DOHH2 (cell line): ENCODE measurements at regions not wholly inside any gene's neighbourhood (a gene's known extent, or its start where the extent isn't known, plus 50 kb on each side); places are given as distances from the start of the nearest gene placed in this dataset.

Source experiments
- H3F3A ChIP-seq: fragments of 200-600 bp; sonication (generic), shearing (Covaris generic); 2 replicates; pipeline ENCODE4 v1.6.0; 2016; ENCODE audit warnings: antibody characterized with exemption, mild to moderate bottlenecking; ENCODE audit not compliant: control insufficient read depth, insufficient read depth
- H3K27ac ChIP-seq: fragments of 200-600 bp; sonication (generic); 2 replicates; pipeline ENCODE4 v1.5.1; 2014; ENCODE audit warnings: low read depth, mild to moderate bottlenecking, low read length, moderate library complexity
- H3K27me3 ChIP-seq: fragments of 200-600 bp; sonication (generic); 2 replicates; pipeline ENCODE4 v1.6.1; 2014; ENCODE audit warnings: mild to moderate bottlenecking, low read length, mixed read lengths; ENCODE audit not compliant: control insufficient read depth
- H3K36me3 ChIP-seq: fragments of 200-600 bp; sonication (generic); 2 replicates; pipeline ENCODE4 v1.6.1; 2014; ENCODE audit warnings: mild to moderate bottlenecking, low read length, moderate library complexity, mixed read lengths; ENCODE audit not compliant: control insufficient read depth
- H3K4me1 ChIP-seq: fragments of 200-600 bp; sonication (generic); 2 replicates; pipeline ENCODE4 v1.6.1; 2014; ENCODE audit warnings: mild to moderate bottlenecking, low read length, mixed read lengths; ENCODE audit not compliant: control insufficient read depth
- H3K4me2 ChIP-seq: fragments of 200-600 bp; sonication (generic); 2 replicates; pipeline ENCODE4 v1.6.0; 2014; ENCODE audit warnings: mild to moderate bottlenecking, low read length, moderate library complexity
- H3K4me3 ChIP-seq: fragments of 200-600 bp; sonication (generic); 2 replicates; pipeline ENCODE4 v1.5.1; 2014; ENCODE audit warnings: mild to moderate bottlenecking, low read length, mixed read lengths
- H3K79me2 ChIP-seq: fragments of 200-600 bp; sonication (generic); 2 replicates; pipeline ENCODE4 v1.6.1; 2014; ENCODE audit warnings: mild to moderate bottlenecking, low read length, mixed read lengths; ENCODE audit not compliant: control insufficient read depth
- H3K9me2 ChIP-seq: fragments of 200-600 bp; sonication (generic); replicated peaks from 2 replicates; pipeline ENCODE4 v1.6.1; 2014; ENCODE audit warnings: mild to moderate bottlenecking, low read length, mixed read lengths; ENCODE audit not compliant: control insufficient read depth
- H3K9me3 ChIP-seq: fragments of 200-600 bp; sonication (generic); 2 replicates; pipeline ENCODE4 v1.6.1; 2014; ENCODE audit warnings: antibody characterized with exemption, low read length, mixed read lengths; ENCODE audit not compliant: control insufficient read depth, insufficient read depth
- H4K20me1 ChIP-seq: fragments of 200-600 bp; sonication (generic); 2 replicates; pipeline ENCODE4 v1.6.0; 2014; ENCODE audit warnings: low read depth, mild to moderate bottlenecking, antibody characterized with exemption, low read length, moderate library complexity; ENCODE audit not compliant: control insufficient read depth, insufficient read depth
- EZH2phosphoT487 ChIP-seq: fragments of 200-600 bp; sonication (generic); IDR thresholded peaks from 2 replicates; pipeline ENCODE4 v1.6.1; 2017; ENCODE audit warnings: borderline replicate concordance, mild to moderate bottlenecking, antibody characterized with exemption, low read length, moderate library complexity, mixed read lengths
- TF ChIP-seq, protein P1 (sequence below): fragments of 200-600 bp; sonication (generic); IDR thresholded peaks from one replicate; pipeline ENCODE4 v1.5.1; 2014; ENCODE audit warnings: antibody characterized with exemption, mild to moderate bottlenecking, low read depth, low read length; ENCODE audit not compliant: poor library complexity, severe bottlenecking

GRCh38 chr2:139271149-139271548 is 491.0 kb upstream of the NXPH2 start:
- Histone ChIP-seq H3K27me3 (no peaks in the 10 kb centered on the region), H3K4me3 (no peak overlapping the region), H3K4me1 (no peaks in the 10 kb centered on the region), H3F3A (no peaks in the 10 kb centered on the region), H4K20me1 (no peaks in the 10 kb centered on the region), H3K9me2 (no peaks in the 10 kb centered on the region), H3K4me2 (no peak overlapping the region), H3K79me2 (no peaks in the 10 kb centered on the region), H3K9me3 (no peaks in the 10 kb centered on the region), H3K36me3 (no peaks in the 10 kb centered on the region), H3K27ac (no peak overlapping the region)
- TF ChIP-seq, protein P1, sequence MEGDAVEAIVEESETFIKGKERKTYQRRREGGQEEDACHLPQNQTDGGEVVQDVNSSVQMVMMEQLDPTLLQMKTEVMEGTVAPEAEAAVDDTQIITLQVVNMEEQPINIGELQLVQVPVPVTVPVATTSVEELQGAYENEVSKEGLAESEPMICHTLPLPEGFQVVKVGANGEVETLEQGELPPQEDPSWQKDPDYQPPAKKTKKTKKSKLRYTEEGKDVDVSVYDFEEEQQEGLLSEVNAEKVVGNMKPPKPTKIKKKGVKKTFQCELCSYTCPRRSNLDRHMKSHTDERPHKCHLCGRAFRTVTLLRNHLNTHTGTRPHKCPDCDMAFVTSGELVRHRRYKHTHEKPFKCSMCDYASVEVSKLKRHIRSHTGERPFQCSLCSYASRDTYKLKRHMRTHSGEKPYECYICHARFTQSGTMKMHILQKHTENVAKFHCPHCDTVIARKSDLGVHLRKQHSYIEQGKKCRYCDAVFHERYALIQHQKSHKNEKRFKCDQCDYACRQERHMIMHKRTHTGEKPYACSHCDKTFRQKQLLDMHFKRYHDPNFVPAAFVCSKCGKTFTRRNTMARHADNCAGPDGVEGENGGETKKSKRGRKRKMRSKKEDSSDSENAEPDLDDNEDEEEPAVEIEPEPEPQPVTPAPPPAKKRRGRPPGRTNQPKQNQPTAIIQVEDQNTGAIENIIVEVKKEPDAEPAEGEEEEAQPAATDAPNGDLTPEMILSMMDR = no peak
- TF ChIP-seq EZH2phosphoT487 = no peak

- Histone ChIP-seq H3K4me1 (no peaks in the 10 kb centered on the region), H3K36me3 (no peaks in the 10 kb centered on the region), H3K9me3 (no peaks in the 10 kb centered on the region), H3K79me2 (no peaks in the 10 kb centered on the region), H3K4me3 (no peak overlapping the region), H3K27ac (no peak overlapping the region), H4K20me1 (no peaks in the 10 kb centered on the region), H3K4me2 (no peak overlapping the region), H3K27me3 (no peaks in the 10 kb centered on the region), H3F3A (no peaks in the 10 kb centered on the region), H3K9me2 (no peaks in the 10 kb centered on the region)
- TF ChIP-seq EZH2phosphoT487 = no peak
- TF ChIP-seq, protein P1 = no peak
Observed at GRCh38 chr2:139260052-139260430, 479.9 kb upstream of the NXPH2 start.

DNA sequence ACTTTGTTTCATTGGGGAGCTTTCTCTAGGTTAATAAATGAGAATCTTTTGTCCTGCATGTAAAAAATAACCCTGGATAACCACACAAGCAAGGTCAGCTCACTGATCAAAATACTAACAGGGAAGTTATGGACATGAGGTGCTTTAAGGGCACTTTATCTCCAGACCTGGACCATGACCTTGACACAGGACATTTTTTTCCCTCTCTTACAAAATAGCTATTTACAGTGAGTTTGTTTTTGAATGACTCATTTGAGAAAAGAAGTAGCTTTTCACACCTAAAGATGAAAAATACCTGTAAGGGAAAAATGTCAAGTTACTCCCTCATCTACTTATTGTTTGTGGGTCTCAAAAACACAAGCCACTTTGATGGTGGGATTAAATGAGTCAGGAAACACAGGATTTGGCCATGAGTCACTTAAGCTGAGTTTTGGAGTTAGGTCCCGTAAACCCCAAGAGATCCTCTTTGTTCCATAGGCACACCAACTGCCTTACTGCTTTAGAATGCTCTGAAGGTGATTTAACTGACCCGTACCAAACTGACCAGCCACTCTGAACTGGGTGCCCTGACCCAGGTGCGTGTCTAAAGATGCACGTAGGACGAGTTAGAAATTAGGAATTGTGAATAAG is 479.3 kb upstream of the NXPH2 start:
- H3K4me3 ChIP-seq = no peak overlapping the region
- H3K27ac ChIP-seq = no peak overlapping the region
- no peaks in the 10 kb centered on the region for H3F3A ChIP-seq
- H3K36me3 ChIP-seq = no peaks in the 10 kb centered on the region
- H3K79me2 ChIP-seq = no peaks in the 10 kb centered on the region
- no peaks in the 10 kb centered on the region for H3K9me3 ChIP-seq
- H3K4me2 ChIP-seq = no peak overlapping the region
- no peaks in the 10 kb centered on the region for H3K9me2 ChIP-seq
- H3K27me3 ChIP-seq = no peaks in the 10 kb centered on the region
- H3K4me1 ChIP-seq = no peaks in the 10 kb centered on the region
- no peaks in the 10 kb centered on the region for H4K20me1 ChIP-seq
- no peak for TF ChIP-seq EZH2phosphoT487
- TF ChIP-seq, protein P1 = no peak

DNA sequence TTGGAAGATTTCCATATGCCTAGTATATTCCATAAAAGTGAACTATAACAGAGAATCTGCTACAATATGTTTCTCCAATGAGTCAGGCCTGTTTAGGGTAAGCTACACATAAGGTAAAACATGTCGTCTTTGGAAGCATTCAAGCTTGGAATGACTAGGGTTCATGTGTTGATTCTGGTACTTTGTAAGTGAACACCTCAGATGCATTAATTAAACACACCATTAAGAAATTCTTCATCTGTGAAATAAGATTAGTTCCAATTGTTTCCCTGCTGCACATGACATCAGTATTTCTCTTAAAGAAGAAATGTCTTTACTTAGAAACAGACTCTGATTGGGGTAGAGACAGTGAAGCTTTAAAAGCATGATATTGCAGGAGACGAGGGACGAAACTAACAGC is 461.1 kb upstream of the NXPH2 start:
- H3K27ac ChIP-seq = no peak overlapping the region
- H3K36me3 ChIP-seq = no peaks in the 10 kb centered on the region
- no peaks in the 10 kb centered on the region; the same call in 1 of the 2 replicates for H3K9me2 ChIP-seq
- no peaks in the 10 kb centered on the region for H4K20me1 ChIP-seq
- no peak for TF ChIP-seq EZH2phosphoT487
- TF ChIP-seq, protein P1 = no peak
- no peaks in the 10 kb centered on the region for H3F3A ChIP-seq
- H3K4me2 ChIP-seq = no peak overlapping the region
- no peak overlapping the region for H3K4me3 ChIP-seq
- no peaks in the 10 kb centered on the region for H3K27me3 ChIP-seq
- H3K9me3 ChIP-seq = no peaks in the 10 kb centered on the region
- no peaks in the 10 kb centered on the region for H3K79me2 ChIP-seq
- H3K4me1 ChIP-seq = no peaks in the 10 kb centered on the region
